ENCODE measurements at regions not wholly inside any gene's neighbourhood (a gene's known extent, or its start where the extent isn't known, plus 50 kb on each side); places are given as distances from the start of the nearest gene placed in this dataset.

GRCh38 chr16:65796481-65796880 is 570.0 kb upstream of the CDH5 start:
- in situ Hi-C loops (cut with HindIII; ENCODE audit: low sequenced_read_pairs), result loop anchor here (5.0 kb wide), 1 partner anchor 41 kb away; no protein-coding TSS in a partner anchor
- H3K4me3 ChIP-seq (ENCODE audit: low read depth, low read length), result no peak overlapping the region
- no peak for DNase-seq (ENCODE audit: low read depth)
- no peak for TF ChIP-seq CTCF (IDR thresholded peaks at IDR 0.05; ENCODE audit: low read depth, low read length, missing control alignments)

- TF ChIP-seq CTCF (IDR thresholded peaks at IDR 0.05; ENCODE audit: low read depth, low read length, missing control alignments), result no peak
- no peak for DNase-seq (ENCODE audit: low read depth)
- no peak overlapping the region for H3K4me3 ChIP-seq (ENCODE audit: low read depth, low read length)
- in situ Hi-C loops (cut with HindIII; ENCODE audit: low sequenced_read_pairs), result loop anchor here (5.0 kb wide), 1 partner anchor 42 kb away; no protein-coding TSS in a partner anchor
These were observed 571.5 kb upstream of the CDH5 start for GRCh38 chr16:65794973-65795372.

- no peak overlapping the region for H3K4me3 ChIP-seq (ENCODE audit: low read depth, low read length)
- in situ Hi-C loops (cut with HindIII; ENCODE audit: low sequenced_read_pairs), result no loop called here
- no peak for DNase-seq (ENCODE audit: low read depth)
- TF ChIP-seq CTCF (IDR thresholded peaks at IDR 0.05; ENCODE audit: low read depth, low read length, missing control alignments), result no peak
These were observed 572.7 kb upstream of the CDH5 start for GRCh38 chr16:65793781-65794180.

- in situ Hi-C loops (cut with HindIII; ENCODE audit: low sequenced_read_pairs), result no loop called here
- H3K4me3 ChIP-seq (ENCODE audit: low read depth, low read length), result no peak overlapping the region
- TF ChIP-seq CTCF (IDR thresholded peaks at IDR 0.05; ENCODE audit: low read depth, low read length, missing control alignments), result no peak
- no peak for DNase-seq (ENCODE audit: low read depth)
These were observed 575.7 kb upstream of the CDH5 start for GRCh38 chr16:65790768-65791167.

- in situ Hi-C loops (cut with HindIII; ENCODE audit: low sequenced_read_pairs), result no loop called here
- no peak overlapping the region for H3K4me3 ChIP-seq (ENCODE audit: low read depth, low read length)
- TF ChIP-seq CTCF (IDR thresholded peaks at IDR 0.05; ENCODE audit: low read depth, low read length, missing control alignments), result no peak
- DNase-seq (ENCODE audit: low read depth), result no peak
These were observed 577.1 kb upstream of the CDH5 start for GRCh38 chr16:65789161-65789945.

GRCh38 chr16:65788434-65789140 is 577.9 kb upstream of the CDH5 start:
- no peak overlapping the region for H3K4me3 ChIP-seq (ENCODE audit: low read depth, low read length)
- no peak for DNase-seq (ENCODE audit: low read depth)
- TF ChIP-seq CTCF (IDR thresholded peaks at IDR 0.05; ENCODE audit: low read depth, low read length, missing control alignments), result no peak
- in situ Hi-C loops (cut with HindIII; ENCODE audit: low sequenced_read_pairs), result no loop called here

All from astrocyte of the cerebellum (primary cell).